H1 (cell line): ENCODE measurements at regions not wholly inside any gene's neighbourhood (a gene's known extent, or its start where the extent isn't known, plus 50 kb on each side); places are given as distances from the start of the nearest gene placed in this dataset.

Source experiments
- CTCF ChIA-PET: fragments of 300-600 bp; sonication (Branson Sonifier 250); formaldehyde crosslinking; loops from one replicate; lab custom pipeline; 2021; ENCODE audit not compliant: partially characterized antibody; lab: Charles Lee
- POLR2A ChIA-PET: fragments of 300-600 bp; sonication (Branson Sonifier 250); formaldehyde crosslinking; loops from one replicate; lab custom pipeline; 2021; ENCODE audit warnings: inconsistent platforms; ENCODE audit not compliant: partially characterized antibody; lab: Charles Lee
- DNase-seq, 2 experiments: peaks; one replicate each; pipeline versions ENCODE4 v3.0.0 to v3.0.0-alpha.2; 2010 to 2022; ENCODE audit warnings: low spot score in 2 of 2, low read depth in 1 of 2, mixed read lengths in 1 of 2
- FAIRE-seq: peaks from 2 replicates; lab custom pipeline; 2011; peaks lifted over from hg19 to GRCh38; lab: Jason Lieb, UNC
- H2AFZ ChIP-seq: 2 replicates; pipeline ENCODE4 v1.8.1; 2012; ENCODE audit warnings: low read length, inconsistent platforms
- H2AK5ac ChIP-seq: 2 replicates; pipeline ENCODE4 v1.6.1; 2013; ENCODE audit warnings: low read depth, low read length
- H2BK120ac ChIP-seq: replicated peaks from 2 replicates; pipeline ENCODE3; 2013; ENCODE audit warnings: low read depth, low read length, inconsistent platforms
- H2BK12ac ChIP-seq: 2 replicates; pipeline ENCODE4 v1.6.1; 2013; ENCODE audit warnings: low read depth, low read length
- H2BK15ac ChIP-seq: 2 replicates; pipeline ENCODE4 v1.6.1; 2013; ENCODE audit warnings: low read length
- H2BK20ac ChIP-seq: 2 replicates; pipeline ENCODE4 v1.6.1; 2013; ENCODE audit warnings: low read length
- H2BK5ac ChIP-seq: 2 replicates; pipeline ENCODE4 v1.6.1; 2013; ENCODE audit warnings: low read depth, low read length
- H3K14ac ChIP-seq: 2 replicates; pipeline ENCODE4 v1.6.1; 2013; ENCODE audit warnings: inconsistent platforms; ENCODE audit not compliant: insufficient read length
- H3K18ac ChIP-seq: 2 replicates; pipeline ENCODE4 v1.6.1; 2013; ENCODE audit warnings: low read length; ENCODE audit errors: extremely low read depth
- H3K23ac ChIP-seq: 2 replicates; pipeline ENCODE4 v1.6.1; 2013; ENCODE audit warnings: inconsistent platforms; ENCODE audit not compliant: insufficient read length
- H3K23me2 ChIP-seq: 2 replicates; pipeline ENCODE4 v1.6.1; 2013; ENCODE audit warnings: low read depth, low read length
- H3K27ac ChIP-seq: 2 replicates; pipeline ENCODE4 v1.6.1; 2011; ENCODE audit warnings: low read depth, low read length, inconsistent platforms
- H3K27me3 ChIP-seq, 4 experiments: replicated peaks in 1 of 4; 1 replicate in 1 of 4; 2 replicates in 3 of 4; pipeline versions ENCODE4 v1.6.1 to v1.8.1; 2011 to 2013; ENCODE audit warnings: low read length in 3 of 4, mild to moderate bottlenecking in 3 of 4, inconsistent platforms in 2 of 4, mixed read lengths in 2 of 4, moderate library complexity in 1 of 4; ENCODE audit not compliant: control insufficient read depth in 3 of 4, insufficient read depth in 3 of 4; ENCODE audit errors: extremely low read depth in 1 of 4
- H3K36me3 ChIP-seq, 4 experiments: 2 replicates each; pipeline versions ENCODE4 v1.6.1 to v1.8.1; 2011 to 2013; ENCODE audit warnings: mild to moderate bottlenecking in 4 of 4, low read length in 3 of 4, moderate library complexity in 2 of 4, control low read depth in 1 of 4, inconsistent platforms in 1 of 4; ENCODE audit not compliant: insufficient read depth in 4 of 4, control insufficient read depth in 2 of 4
- H3K4ac ChIP-seq: replicated peaks from 2 replicates; pipeline ENCODE3; 2013; ENCODE audit warnings: low read length, low read depth, mixed read lengths, inconsistent platforms; ENCODE audit not compliant: insufficient read length
- H3K4me1 ChIP-seq, 4 experiments: replicated peaks in 1 of 4; 1 replicate in 1 of 4; 2 replicates in 3 of 4; pipeline versions ENCODE4 v1.6.1 to v1.8.1; 2011 to 2013; ENCODE audit warnings: low read length in 3 of 4, inconsistent platforms in 2 of 4, mixed read lengths in 1 of 4; ENCODE audit not compliant: insufficient read depth in 4 of 4, control insufficient read depth in 3 of 4
- H3K4me2 ChIP-seq, 2 experiments: 2 replicates each; pipeline versions ENCODE4 v1.6.1 to v1.8.1; 2011 to 2013; ENCODE audit warnings: low read depth in 2 of 2, low read length in 2 of 2, control low read depth in 1 of 2, inconsistent platforms in 1 of 2, mild to moderate bottlenecking in 1 of 2; ENCODE audit not compliant: insufficient read depth in 1 of 2
- H3K4me3 ChIP-seq, 4 experiments: fragments of 200-600, 300-600 bp in 1 of 4; sonication (generic), shearing (Covaris generic), sonication (Bioruptor Twin) in 1 of 4; 2 replicates each; pipeline versions ENCODE4 v1.5.1 to v1.8.1; 2011 to 2016; ENCODE audit warnings: low read length in 4 of 4, low read depth in 3 of 4, control low read depth in 2 of 4, inconsistent platforms in 2 of 4, mild to moderate bottlenecking in 2 of 4, mixed read lengths in 1 of 4, moderate library complexity in 1 of 4; ENCODE audit not compliant: insufficient read depth in 2 of 4; ENCODE audit errors: extremely low read depth in 1 of 4
- H3K56ac ChIP-seq: replicated peaks from 2 replicates; pipeline ENCODE3; 2013; ENCODE audit warnings: low read depth, mild to moderate bottlenecking, mixed read lengths, low read length, inconsistent platforms; ENCODE audit not compliant: insufficient read length
- H3K79me1 ChIP-seq: 2 replicates; pipeline ENCODE4 v1.6.1; 2013; ENCODE audit warnings: low read depth, low read length, control low read depth
- H3K79me2 ChIP-seq, 2 experiments: 2 replicates each; pipeline versions ENCODE4 v1.6.1 to v1.8.1; 2012 to 2013; ENCODE audit warnings: low read length in 2 of 2, mild to moderate bottlenecking in 2 of 2, inconsistent platforms in 1 of 2; ENCODE audit not compliant: insufficient read depth in 2 of 2, control insufficient read depth in 1 of 2
- H3K9ac ChIP-seq, 4 experiments: replicated peaks in 1 of 4; 1 replicate in 1 of 4; 2 replicates in 3 of 4; pipeline versions ENCODE4 v1.6.1 to v1.8.1; 2011 to 2013; ENCODE audit warnings: low read depth in 3 of 4, low read length in 3 of 4, control low read depth in 2 of 4, mild to moderate bottlenecking in 2 of 4, moderate library complexity in 2 of 4, inconsistent platforms in 1 of 4; ENCODE audit errors: extremely low read depth in 1 of 4
- H3K9me3 ChIP-seq, 2 experiments: 2 replicates each; pipeline versions ENCODE4 v1.6.1 to v1.8.1; 2012 to 2013; ENCODE audit warnings: mild to moderate bottlenecking in 2 of 2, moderate library complexity in 2 of 2, control low read depth in 1 of 2, inconsistent platforms in 1 of 2, low read depth in 1 of 2, low read length in 1 of 2, mixed read lengths in 1 of 2; ENCODE audit not compliant: insufficient read depth in 2 of 2
- H4K20me1 ChIP-seq, 2 experiments: replicated peaks in 1 of 2; 2 replicates each; pipeline versions ENCODE3 to v1.8.1; 2011 to 2013; ENCODE audit warnings: inconsistent platforms in 2 of 2, low read length in 2 of 2, mild to moderate bottlenecking in 1 of 2; ENCODE audit not compliant: insufficient read depth in 2 of 2, control insufficient read depth in 1 of 2
- H4K5ac ChIP-seq: 2 replicates; pipeline ENCODE4 v1.6.1; 2013; ENCODE audit warnings: low read length, low read depth, mixed read lengths, inconsistent platforms; ENCODE audit not compliant: insufficient read length
- H4K8ac ChIP-seq: 2 replicates; pipeline ENCODE4 v1.8.0; 2013; ENCODE audit warnings: mild to moderate bottlenecking, moderate library complexity, low read length, inconsistent platforms; ENCODE audit not compliant: insufficient read depth; ENCODE audit errors: extremely low read depth
- H4K91ac ChIP-seq: replicated peaks from 2 replicates; pipeline ENCODE3; 2013; ENCODE audit warnings: low read length, mixed read lengths, inconsistent platforms; ENCODE audit not compliant: insufficient read length
- CBX8 ChIP-seq: fragments of 300-800, 300-1000 bp; sonication (generic); IDR thresholded peaks from 2 replicates; pipeline ENCODE4 v1.7.1; 2016; ENCODE audit warnings: low read depth, low read length, borderline replicate concordance
- CEBPB ChIP-seq: IDR thresholded peaks from 2 replicates; pipeline ENCODE4 v1.6.1; 2012; ENCODE audit warnings: low read depth, low read length
- CTBP2 ChIP-seq: IDR thresholded peaks from 2 replicates; pipeline ENCODE4 v1.7.0; 2011; ENCODE audit warnings: borderline replicate concordance, mild to moderate bottlenecking, moderate library complexity, mixed read lengths, low read length; ENCODE audit not compliant: insufficient read depth, insufficient read length
- EP300 ChIP-seq, 2 experiments: IDR thresholded peaks; 1 replicate in 1 of 2; 2 replicates in 1 of 2; pipeline ENCODE4 v1.6.1; 2011 to 2012; ENCODE audit warnings: low read depth in 2 of 2, low read length in 2 of 2, mild to moderate bottlenecking in 2 of 2, borderline replicate concordance in 1 of 2, inconsistent platforms in 1 of 2, moderate library complexity in 1 of 2
- KDM5A ChIP-seq: fragments of 200-600 bp; IDR thresholded peaks from 2 replicates; pipeline ENCODE4 v1.7.1; 2012; ENCODE audit warnings: mild to moderate bottlenecking, low read length, inconsistent platforms, mixed read lengths
- NRF1 ChIP-seq: IDR thresholded peaks from 2 replicates; pipeline ENCODE4 v1.6.1; 2011; ENCODE audit warnings: mild to moderate bottlenecking, low read depth, low read length, improper control_type of control experiment
- PHF8 ChIP-seq: fragments of 200-600 bp; sonication (generic); conservative IDR thresholded peaks from 2 replicates; pipeline ENCODE4 v1.7.1; 2012; ENCODE audit warnings: low read depth, mild to moderate bottlenecking, inconsistent platforms, low read length, moderate library complexity
- RFX5 ChIP-seq: IDR thresholded peaks from 2 replicates; pipeline ENCODE4 v1.6.1; 2011; ENCODE audit warnings: low read depth, low read length, improper control_type of control experiment, borderline replicate concordance
- SP4 ChIP-seq: IDR thresholded peaks from 2 replicates; pipeline ENCODE4 v1.6.1; 2012; ENCODE audit warnings: low read length, inconsistent platforms
- SUZ12 ChIP-seq: fragments of 200-600 bp; sonication (generic); IDR thresholded peaks from 2 replicates; pipeline ENCODE4 v1.6.1; 2012; ENCODE audit warnings: mild to moderate bottlenecking, inconsistent platforms, low read length, moderate library complexity, mixed read lengths
- TCF12 ChIP-seq: IDR thresholded peaks from 2 replicates; pipeline ENCODE4 v1.6.1; 2011; ENCODE audit warnings: low read depth, mild to moderate bottlenecking, low read length
- TEAD4 ChIP-seq: IDR thresholded peaks from 2 replicates; pipeline ENCODE4 v1.6.1; 2012; ENCODE audit warnings: low read depth, low read length, inconsistent platforms, mixed read lengths
- TF ChIP-seq, protein P1 (sequence below), 3 experiments: IDR thresholded peaks; 1 replicate in 2 of 3; 2 replicates in 1 of 3; pipeline versions ENCODE4 v1.5.1 to v1.6.1; 2011; ENCODE audit warnings: low read length in 3 of 3, mild to moderate bottlenecking in 3 of 3, inconsistent platforms in 2 of 3, low read depth in 1 of 3, moderate library complexity in 1 of 3; ENCODE audit not compliant: insufficient read depth in 1 of 3; ENCODE audit errors: control extremely low read depth in 1 of 3
- TF ChIP-seq, protein P2 (sequence below): IDR thresholded peaks from 2 replicates; pipeline ENCODE4 v1.6.1; 2012; ENCODE audit warnings: inconsistent platforms

DNA sequence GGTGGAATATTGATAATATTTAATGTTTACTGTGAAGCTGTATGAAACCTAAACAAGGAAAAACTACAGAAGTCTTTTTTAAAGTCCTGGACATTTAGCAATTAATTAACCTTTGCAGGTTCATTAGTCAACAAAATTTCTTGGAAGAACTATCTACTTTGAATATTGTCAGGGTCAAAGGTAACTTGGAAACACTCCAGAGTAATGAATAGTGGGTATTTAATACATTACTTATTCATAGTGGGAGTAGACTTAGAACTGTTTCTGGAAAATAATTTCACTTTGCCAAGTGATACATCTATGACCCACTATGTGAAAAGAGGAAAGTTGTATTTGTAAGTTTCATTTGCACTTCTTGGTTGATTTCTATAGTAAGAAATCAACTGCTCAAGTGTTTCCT lies 319.1 kb downstream of the TFAP2B start:
- no peak overlapping the region for H4K5ac ChIP-seq
- no peak overlapping the region for H2BK15ac ChIP-seq
- no peak overlapping the region for H2BK120ac ChIP-seq
- H2BK12ac ChIP-seq: no peak overlapping the region
- no peaks in the 10 kb centered on the region; a peak in 1 of 4 replicates for H3K9me3 ChIP-seq
- H2AK5ac ChIP-seq: no peak overlapping the region
- no peaks in the 10 kb centered on the region for H3K23me2 ChIP-seq
- ChIA-PET POLR2A (no interaction called here), CTCF (no interaction called here)
- H2AFZ ChIP-seq: no peak overlapping the region
- no peak overlapping the region for H3K27ac ChIP-seq
- H3K18ac ChIP-seq: no peak overlapping the region
- no peaks in the 10 kb centered on the region for H3K79me1 ChIP-seq
- H4K91ac ChIP-seq: no peak overlapping the region
- no peak overlapping the region for H3K4me3 ChIP-seq
- H3K9ac ChIP-seq: no peak overlapping the region
- no peak overlapping the region for H3K4ac ChIP-seq
- H3K14ac ChIP-seq: no peak overlapping the region
- H3K79me2 ChIP-seq: no peaks in the 10 kb centered on the region
- H2BK20ac ChIP-seq: no peak overlapping the region
- H3K23ac ChIP-seq: no peak overlapping the region
- H4K8ac ChIP-seq: no peak overlapping the region
- no peak overlapping the region for H3K4me2 ChIP-seq
- H3K56ac ChIP-seq: no peak overlapping the region
- no peak for FAIRE-seq
- no peaks in the 10 kb centered on the region for H3K4me1 ChIP-seq
- no peak overlapping the region for H2BK5ac ChIP-seq
- H3K27me3 ChIP-seq: no peaks in the 10 kb centered on the region
- H3K36me3 ChIP-seq: no peaks in the 10 kb centered on the region
- no peak for DNase-seq
- H4K20me1 ChIP-seq: no peaks in the 10 kb centered on the region
- TF ChIP-seq SUZ12 (no peak), CBX8 (no peak), NRF1 (no peak), KDM5A (no peak), EP300 (IDR thresholded peaks at IDR 0.05; ENCODE audit: borderline replicate concordance in 1 of 2, low read depth in 2 of 2, low read length in 2 of 2) (no peak), CEBPB (no peak), PHF8 (no peak), CTBP2 (no peak), SP4 (no peak), TEAD4 (no peak), TCF12 (no peak), RFX5 (no peak)
- TF ChIP-seq, protein P1, sequence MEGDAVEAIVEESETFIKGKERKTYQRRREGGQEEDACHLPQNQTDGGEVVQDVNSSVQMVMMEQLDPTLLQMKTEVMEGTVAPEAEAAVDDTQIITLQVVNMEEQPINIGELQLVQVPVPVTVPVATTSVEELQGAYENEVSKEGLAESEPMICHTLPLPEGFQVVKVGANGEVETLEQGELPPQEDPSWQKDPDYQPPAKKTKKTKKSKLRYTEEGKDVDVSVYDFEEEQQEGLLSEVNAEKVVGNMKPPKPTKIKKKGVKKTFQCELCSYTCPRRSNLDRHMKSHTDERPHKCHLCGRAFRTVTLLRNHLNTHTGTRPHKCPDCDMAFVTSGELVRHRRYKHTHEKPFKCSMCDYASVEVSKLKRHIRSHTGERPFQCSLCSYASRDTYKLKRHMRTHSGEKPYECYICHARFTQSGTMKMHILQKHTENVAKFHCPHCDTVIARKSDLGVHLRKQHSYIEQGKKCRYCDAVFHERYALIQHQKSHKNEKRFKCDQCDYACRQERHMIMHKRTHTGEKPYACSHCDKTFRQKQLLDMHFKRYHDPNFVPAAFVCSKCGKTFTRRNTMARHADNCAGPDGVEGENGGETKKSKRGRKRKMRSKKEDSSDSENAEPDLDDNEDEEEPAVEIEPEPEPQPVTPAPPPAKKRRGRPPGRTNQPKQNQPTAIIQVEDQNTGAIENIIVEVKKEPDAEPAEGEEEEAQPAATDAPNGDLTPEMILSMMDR (IDR thresholded peaks at IDR 0.05; ENCODE audit: control extremely low read depth in 1 of 3, insufficient read depth in 1 of 3, low read depth in 1 of 3, low read length in 3 of 3): no peak
- TF ChIP-seq, protein P2, sequence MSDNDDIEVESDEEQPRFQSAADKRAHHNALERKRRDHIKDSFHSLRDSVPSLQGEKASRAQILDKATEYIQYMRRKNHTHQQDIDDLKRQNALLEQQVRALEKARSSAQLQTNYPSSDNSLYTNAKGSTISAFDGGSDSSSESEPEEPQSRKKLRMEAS: no peak
